Activated effector memory CD4-positive, alpha-beta T cell treated with anti-CD3 and anti-CD28 coated beads, Interleukin-2, amount 50 U/mL, for 16 hours (primary cell): ENCODE measurements at regions not wholly inside any gene's neighbourhood (a gene's known extent, or its start where the extent isn't known, plus 50 kb on each side); places are given as distances from the start of the nearest gene placed in this dataset.
"Not testable (repeated sequence)": the region's sequence is repeated elsewhere in the genome, so short reads cannot be mapped to it uniquely, and the experiment has no call there.

ENCODE experiments used
- DNase-seq: peaks from one replicate; pipeline ENCODE4 v3.0.0-alpha.2; 2020

DNA sequence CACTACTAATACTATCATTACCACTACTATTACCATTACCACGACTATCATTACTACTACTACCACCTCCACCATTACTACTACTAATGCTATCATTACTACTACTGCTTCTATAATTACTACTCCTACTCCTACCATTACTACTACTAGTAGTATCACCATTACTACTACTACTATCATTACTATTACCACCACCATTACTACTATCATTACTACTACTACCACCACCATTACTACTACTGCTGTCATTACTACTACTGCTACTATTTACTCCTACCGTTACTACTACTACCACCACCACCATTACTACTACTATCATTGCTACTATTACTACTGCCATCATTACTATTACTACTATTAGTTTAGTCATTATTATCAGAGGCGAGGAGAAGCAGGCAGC is 140.9 kb upstream of the KCNJ15 start:
- no peak for DNase-seq

DNA sequence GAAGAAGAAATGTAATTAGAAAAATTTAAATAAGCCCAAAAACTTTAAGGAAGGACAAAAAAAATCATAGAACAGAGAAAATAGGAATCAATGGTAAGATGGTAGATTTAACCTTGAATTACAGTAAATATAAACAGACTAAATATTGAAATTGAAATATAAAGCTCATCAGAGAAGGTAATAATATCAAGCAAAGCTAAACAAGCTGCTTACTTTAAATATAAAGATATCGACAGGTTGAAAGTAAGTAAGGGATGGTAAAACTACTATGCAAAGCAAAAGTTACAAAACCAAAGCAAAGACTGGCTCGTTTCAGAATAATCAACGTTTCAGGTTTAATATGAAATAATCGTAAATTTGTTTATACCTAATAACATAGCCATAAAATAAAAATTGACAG is 137.0 kb upstream of the KCNJ15 start:
- DNase-seq, result no peak

DNA sequence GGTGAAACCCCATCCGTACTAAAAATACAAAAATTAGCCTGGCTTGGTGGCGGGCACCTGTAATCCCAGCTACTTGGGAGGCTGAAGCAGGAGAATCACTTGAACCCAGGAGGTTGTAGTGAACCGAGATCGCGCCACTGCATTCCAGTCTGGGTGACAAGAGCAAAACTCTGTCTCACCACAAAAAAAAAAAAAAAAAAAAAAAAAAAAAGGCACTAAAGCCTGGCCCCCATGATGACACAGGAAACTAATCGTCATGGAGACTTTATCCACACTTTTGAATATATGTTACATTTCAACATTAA is 136.2 kb upstream of the KCNJ15 start:
- DNase-seq, result not testable (repeated sequence)

DNA sequence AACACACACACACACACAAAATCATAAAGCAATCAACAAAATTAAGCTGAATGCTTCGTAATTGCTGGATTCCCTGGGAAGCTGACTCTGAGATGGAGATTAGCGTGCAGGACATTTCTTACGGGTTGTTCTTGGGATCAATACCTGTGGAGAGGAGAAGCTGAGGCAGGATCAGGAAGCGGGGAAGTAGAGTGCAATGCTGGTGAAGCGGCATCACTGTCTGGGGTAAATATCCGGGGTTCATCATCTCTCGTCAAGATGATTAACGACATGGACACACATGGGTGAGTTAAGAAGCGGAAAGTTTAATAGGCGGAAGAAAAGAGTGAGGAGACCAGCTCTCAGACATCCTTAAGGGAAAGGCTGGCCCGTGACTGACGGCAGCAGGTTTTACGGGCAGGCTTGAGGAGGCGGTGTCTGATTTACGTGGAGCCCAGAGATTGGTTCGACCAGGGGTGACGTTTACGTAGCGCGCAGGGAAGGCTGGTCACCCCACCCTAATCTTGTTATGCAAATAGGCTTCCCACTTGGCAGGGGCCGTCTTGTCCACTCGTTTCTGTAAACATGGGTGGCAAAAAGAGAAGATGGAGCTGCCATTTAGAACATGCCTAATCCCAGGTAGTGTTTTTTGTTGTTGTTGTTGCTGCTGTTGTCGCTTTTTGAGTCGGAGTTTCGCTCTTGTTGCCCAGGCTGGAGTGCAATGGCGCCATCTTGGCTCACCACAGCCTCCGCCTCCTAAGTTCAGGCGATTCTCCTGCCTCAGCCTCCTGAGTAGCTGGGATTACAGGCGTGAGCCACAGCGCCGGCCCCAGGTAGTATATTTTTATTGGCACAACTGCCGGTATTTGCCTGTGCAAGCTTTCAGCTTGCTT is 135.6 kb upstream of the KCNJ15 start:
- no peak for DNase-seq

DNA sequence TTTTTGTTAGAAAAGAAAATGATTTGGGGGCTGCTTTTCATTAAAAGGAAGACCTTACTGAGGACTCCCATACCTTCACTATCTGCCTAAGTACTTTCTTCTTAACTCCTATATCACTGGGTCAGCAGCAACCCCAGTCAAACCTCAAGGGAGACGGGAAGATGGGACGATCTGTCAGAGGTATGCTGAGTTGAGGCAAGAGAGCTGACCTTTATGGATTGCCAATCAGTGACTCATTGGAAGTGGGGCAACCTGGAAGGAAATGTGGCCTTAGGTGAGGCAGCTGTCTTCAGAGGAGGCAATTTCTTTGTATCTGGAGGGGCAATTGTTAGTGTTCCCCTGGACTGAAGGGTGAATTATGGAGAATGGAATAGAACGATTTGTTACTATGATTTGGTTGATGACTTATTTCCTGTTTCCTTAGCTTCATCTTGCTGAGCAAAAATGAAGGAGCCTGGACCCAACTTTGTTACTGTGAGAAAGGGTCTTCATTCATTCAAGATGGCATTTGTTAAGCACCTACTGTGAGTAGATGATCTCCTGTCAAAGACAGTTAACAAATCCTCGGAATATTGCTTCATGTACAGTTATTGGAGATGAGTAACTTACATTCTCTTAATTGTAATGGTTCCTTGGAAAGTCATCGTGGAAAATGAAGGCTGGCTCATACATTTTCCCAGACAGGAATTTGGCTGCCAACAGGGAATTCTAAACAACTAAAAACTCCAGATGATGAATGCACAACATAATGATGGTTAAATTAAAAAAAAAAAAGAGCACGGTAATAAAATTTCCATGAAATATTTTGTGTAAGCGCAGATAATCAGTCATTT is 134.7 kb upstream of the KCNJ15 start:
- no peak for DNase-seq

DNA sequence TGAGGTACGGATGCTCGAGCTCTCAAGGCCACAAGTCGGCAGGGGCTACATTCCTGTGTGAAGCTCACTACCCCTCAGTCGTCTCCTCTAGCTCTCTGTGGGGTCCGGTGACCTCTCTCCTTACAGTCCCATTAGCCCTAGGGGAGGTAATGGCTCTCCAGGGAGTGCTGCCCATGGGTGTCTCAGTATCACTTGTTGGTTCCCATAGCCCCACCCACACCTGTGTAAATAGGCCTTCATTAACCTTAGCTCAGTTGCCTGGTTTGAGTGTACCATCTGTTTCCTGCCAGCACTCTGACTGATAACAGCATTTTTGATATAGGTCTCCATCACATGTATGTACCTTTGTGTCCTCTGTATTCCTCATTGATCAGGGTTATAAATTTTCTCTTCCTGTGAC is 133.2 kb upstream of the KCNJ15 start:
- DNase-seq, result no peak

DNA sequence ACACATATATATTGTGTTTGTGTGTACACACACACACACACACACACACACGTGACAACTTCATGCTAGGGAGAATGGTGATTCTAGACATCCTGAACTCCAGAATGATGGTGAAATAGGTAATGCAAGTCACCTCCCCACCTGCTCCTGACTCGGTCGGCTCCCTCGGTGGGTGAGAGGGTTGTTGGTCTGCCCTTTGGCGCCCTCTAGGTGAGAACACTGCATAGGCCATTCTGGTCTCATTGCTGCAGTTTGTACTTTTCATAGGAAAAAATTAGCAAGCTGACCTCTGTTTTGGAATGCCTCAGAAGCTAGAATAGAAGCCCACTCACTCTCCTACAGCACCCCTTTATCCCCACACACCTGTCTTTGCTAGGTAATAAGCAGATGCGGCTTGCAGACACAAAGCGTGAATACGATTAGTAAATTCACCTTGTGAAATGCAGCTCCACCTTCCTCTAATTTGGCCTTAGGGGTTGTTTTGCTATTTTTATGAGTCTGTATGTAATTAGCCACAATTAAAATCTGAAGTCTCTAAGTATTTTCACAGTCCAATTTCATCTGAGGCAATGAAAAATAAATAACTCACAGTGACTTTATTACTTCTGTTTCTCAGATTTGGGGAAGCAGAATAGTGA is 130.0 kb upstream of the KCNJ15 start:
- peak; percentile 65 for DNase-seq

DNA sequence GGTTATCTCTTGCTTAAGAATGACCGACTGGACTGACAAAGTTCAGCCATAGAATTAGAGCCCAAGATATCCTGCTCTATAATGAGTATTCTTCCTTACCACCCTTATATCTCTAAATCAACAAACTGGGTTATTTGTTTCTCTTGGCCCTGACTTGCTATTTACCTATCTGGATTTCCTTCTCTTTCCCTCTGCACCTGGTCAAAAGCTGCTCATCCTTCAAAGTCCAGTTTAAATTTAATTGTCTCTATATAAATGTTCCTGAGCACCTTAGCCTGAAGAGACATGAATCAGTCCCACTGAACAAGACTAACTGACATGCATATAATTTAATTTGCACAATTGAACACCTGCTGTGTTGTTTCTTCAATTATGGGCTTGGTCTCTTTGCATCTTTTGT is 127.1 kb upstream of the KCNJ15 start:
- no peak for DNase-seq

DNA sequence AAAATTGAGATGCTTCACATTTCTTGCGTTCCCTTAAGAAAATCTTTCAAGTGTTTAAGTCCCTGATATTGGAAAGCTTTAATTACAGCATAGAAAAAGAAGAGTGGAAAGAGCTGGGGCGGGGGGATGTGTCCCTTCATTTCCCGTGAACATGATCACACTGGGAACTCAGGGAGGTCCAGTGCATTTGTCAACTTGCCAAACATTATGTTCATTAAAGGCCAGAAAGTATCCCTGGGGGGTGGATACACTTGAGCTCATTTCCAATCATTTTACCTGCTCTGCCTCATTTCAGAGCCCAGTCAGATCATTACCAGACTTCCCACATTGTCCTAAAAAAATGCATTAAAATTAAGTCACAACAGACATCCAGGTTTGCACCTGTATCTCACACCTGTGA is 123.6 kb upstream of the KCNJ15 start:
- DNase-seq, result no peak

DNA sequence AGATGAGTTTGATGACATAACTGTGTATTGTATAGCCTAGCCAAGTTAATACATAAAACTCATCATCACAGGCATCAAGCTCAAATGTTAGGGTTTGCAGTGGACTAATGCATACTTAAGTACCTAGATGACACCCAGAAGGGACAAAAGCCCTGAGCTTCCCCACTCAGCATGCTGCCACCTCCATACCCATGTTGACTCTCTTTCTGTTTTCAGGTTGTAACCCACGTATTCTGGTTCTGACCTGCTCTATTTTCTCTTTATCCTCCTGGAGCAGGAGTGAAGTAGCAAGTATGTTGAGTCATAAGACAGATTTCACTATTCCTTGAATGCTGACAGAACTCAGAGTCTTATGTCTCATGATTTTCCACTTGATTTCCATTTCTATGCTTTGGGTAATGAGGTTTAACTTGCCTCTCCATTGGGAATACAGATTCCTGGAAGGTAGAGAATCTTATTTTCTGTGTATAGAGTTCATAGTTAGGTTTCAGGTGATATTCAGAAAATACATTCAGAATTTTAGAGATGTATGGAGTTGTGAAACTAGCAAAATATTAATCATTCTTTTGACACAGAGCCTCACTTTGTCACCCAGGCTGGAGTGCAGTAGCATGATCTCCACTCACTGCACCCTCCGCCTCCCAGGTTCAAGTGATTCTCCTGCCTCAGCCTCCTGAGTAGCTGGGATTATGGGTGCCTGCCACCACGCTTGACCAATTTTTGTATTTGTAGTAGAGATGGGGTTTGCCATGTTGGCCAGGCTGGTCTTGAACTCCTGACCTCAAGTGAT is 122.5 kb upstream of the KCNJ15 start:
- DNase-seq, result no peak

DNA sequence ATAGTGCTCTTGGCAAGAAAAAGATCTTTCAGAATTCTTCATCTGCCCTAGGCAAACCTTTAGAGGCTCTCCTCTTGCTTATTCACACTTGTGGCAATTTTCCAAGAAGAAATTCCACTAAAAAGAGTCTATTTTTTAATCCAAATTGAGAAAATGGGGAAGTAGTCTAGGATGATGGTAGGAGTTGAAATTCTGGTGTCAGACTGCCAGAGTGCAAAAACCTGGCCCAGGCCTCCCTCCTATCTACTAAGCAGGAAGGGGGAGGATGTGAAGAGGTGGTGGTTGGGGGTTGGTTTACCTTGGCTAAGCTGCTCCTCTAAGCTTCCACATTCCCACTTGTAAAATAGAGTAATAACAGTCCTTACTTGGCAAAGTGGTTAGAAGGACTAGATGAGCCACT is 120.6 kb upstream of the KCNJ15 start:
- DNase-seq, result no peak

DNA sequence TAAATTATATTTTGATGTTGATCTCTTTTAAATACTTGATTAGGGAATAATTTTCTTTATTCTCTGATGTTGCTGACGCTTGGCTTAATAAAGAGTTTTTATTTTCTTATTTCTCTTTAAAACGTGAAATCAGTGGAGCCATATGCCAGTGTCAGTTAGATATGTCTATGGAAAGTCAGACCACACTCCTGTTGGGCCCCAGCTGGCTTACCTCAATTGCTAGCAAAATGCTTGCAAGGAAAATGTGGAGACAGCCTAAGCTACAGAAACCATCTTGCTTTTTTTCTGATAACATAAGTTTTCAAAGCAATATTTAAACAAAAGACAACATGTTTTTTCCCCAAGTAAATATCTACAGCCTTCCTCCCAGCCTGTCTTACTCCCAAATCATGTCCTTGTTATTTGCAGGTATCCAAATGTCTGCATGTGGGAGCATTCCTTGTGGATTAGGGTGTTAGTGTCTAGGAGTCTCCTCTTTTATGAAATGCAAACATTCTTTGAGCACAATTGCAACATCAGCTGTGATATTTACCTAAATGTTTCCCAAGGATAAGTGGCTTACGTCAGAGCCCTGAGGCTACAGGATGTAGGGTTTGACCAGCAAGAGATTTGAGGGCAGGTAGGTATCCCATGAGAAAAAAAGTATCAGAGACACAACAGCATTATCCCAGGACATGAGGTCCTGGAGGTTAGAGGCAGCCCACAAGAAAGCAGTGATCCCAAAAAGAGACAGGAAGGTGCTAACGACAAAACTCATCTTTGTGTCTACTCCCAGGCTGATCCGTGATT is 117.2 kb upstream of the KCNJ15 start:
- no peak for DNase-seq

DNA sequence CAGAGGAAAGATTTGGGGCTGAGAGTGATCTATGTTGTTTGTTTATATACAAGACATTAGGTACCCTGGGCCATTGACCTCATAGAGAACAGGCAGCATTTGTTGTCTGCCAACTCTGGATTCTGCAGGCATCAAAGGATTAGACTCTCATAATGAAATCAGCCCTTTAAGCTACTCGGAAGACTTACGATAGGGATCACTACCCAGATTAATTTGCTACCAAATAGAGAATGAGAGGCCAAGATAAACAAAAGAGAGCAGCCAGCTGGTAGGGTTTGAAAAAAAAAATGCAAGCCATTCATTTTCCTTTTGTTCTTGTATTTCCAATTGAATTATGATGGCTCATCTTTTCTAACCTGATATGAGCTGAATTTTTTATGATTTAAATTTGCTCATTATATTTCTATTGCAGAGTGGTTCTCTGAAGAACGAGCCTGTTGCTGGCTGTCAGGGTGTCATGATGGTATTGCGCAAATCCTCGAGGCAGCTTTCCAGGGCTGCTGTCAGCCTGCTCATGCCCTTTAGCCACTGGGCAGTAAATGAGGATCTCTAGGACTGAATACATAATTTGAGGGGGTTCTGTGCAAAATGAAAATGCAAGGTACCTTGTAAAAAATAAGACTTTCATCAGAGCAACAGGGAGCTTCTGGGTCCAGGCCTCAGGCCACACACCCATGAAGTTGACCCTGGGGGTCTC is 116.4 kb upstream of the KCNJ15 start:
- no peak for DNase-seq

DNA sequence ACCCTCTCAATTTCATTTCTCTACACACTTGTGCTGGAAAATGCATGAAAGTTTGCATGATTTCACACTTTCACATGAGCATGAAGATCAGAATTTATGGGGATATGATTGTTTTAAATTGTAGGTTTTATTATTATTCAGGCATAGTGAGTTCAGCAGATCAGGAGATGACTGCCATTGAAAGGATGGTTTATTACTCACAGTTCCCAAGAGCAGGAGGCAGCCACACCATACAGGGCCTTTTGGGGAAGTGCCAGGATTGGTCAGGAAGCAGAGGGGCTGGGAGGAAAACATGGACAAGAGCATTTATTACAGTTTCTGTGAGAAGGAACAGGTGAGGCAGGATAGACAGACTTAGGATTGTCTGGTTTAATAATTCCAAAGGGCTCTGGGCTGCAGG is 114.6 kb upstream of the KCNJ15 start:
- DNase-seq, result no peak

DNA sequence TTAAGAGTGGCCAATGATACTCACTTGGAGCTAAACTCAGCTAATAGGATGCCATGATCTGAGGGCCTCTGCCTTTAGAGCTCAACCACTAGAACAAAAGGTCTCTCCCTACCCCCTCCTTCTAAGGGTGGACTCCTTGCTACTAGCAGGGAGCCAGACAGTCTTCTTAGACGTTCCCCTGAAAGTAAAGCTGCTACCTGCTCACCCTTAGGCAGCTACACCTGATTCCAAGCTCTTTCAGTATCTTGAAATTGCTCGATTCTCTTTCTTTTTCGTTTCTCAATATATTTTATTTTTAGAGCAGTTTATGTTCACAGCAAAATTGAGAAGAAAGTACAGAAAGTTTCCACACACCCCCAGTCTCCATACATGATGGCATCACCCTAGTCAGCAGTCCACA is 112.6 kb upstream of the KCNJ15 start:
- no peak for DNase-seq

DNA sequence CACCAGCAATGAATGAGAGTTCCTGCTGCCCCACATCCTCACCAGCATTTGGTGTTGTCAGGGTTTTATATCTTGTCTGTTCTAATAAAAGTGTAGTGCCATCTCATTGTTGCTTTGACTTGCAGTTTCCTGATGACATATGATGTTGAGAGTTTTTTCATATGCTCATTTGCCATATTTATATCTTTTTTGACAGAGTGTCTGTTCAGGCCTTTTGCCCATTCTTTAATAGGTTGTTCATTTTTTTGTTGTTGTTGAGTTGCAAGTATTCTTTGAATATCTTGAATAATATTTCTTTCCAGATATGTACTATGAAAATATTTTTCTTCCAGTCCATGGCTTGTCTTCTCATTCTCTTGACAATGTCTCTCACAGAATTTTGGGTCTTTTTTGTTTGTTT is 111.7 kb upstream of the KCNJ15 start:
- no peak for DNase-seq

DNA sequence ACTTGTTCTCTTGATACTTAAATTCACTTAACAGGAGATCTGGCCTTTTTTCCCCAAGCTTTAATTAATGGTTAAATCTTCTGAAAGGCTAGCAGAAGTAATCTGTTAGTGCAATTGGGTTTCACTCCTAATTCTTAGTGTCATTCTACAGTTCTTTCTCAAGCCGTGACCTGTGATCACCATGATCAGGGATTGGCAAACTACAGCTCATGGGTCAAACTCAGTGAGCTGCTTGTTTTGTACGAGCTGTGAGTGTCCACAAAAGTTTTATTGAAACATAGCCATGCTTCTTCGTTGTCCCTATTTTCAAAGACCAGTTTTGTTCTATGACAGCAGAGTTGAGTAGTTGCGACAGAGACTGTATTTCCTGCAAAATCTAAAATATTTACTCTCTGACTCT is 109.4 kb upstream of the KCNJ15 start:
- DNase-seq, result no peak

DNA sequence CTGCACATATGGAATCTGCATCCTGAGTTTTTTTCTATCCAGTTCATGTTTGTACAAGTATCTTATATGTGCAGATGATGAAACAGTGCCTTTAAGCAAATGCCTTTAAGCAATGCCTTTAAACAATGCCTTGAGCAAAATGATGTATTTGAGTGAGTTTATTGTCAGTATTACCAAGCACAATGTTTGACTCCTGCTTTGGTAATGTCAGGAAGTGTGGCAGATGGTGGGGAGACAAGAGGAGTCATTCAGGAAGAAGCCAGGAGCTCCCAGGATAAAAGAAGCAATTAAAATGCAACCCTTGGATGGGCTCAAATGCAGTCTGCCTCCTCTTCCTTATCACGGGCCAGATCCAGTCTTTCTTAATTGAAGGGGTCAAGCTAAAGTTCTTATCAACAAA is 108.7 kb upstream of the KCNJ15 start:
- no peak for DNase-seq

DNA sequence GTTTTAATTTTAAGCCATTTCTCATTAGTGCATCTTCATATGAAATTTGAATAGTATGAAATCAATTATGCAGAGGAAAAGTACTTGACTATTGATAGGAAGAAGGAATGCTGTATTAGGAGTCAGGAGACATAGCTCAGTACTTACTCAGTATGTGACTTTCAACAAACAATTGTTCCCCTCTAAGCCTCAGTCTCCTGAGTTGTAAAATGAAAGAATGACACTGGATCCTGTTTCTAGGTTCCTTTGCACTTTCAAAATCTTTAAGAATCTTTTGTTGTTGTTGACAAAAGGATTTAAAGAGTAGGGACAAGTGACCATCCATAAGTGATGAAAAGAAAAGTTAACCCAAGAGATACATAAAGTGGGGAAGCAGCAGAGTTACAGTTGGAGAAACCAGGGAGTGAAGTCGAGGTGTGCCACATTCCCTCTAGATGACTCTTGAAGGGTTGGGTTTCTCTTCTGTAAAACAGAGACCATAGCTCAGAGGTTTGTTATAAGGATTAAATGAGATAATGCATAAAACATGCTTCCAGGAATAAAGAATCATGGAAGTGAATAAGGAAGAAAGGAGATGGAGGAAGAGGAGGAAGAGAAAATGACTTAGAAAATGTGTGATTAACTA is 105.7 kb upstream of the KCNJ15 start:
- no peak for DNase-seq

DNA sequence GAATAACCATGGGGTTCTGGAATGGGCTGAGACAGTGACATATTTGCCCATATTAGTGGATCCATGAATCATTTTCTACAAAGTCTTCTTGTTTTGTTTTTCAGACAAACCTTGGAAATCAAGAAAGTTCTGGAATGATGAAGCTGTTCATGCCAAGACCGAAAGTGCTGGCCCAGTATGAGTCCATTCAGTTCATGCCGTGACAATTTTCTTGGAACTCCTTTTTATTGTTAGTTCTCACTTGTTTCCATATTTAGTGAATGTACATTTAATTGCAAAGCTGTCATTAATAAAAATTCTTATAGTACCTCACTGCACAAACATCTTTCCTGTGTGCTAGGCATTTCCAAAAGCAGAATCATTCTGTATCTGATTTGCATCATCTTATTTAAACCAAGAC is 100.6 kb upstream of the KCNJ15 start:
- DNase-seq, result no peak

DNA sequence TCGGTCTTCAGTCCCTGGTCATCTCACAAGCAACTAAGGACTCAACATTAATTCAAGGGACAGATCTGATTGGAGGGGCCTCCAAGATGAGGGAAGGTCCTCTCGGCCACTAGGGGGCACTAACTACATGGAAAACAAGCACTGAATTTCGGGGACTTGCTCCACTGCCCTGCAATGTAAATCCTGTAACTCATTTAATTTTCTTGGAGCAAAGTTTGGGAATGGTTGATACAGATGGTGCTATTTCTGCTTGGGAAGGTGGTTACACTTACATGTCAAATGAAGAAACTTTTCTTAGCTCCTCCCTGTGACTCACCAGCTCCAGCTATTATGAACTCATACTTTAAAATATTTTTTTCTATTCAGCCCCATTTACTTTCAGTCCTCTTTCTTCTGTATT is 97.4 kb upstream of the KCNJ15 start:
- peak; percentile 69 for DNase-seq
